HUDEP-2 (cell line): ENCODE measurements at regions not wholly inside any gene's neighbourhood (a gene's known extent, or its start where the extent isn't known, plus 50 kb on each side); places are given as distances from the start of the nearest gene placed in this dataset.

Source experiments
- DNase-seq, 76 experiments: peaks; one replicate each; lab custom pipeline; 2025; ENCODE audit not compliant: unreplicated experiment in 76 of 76; lab: John Stamatoyannopoulos, UW

DNA sequence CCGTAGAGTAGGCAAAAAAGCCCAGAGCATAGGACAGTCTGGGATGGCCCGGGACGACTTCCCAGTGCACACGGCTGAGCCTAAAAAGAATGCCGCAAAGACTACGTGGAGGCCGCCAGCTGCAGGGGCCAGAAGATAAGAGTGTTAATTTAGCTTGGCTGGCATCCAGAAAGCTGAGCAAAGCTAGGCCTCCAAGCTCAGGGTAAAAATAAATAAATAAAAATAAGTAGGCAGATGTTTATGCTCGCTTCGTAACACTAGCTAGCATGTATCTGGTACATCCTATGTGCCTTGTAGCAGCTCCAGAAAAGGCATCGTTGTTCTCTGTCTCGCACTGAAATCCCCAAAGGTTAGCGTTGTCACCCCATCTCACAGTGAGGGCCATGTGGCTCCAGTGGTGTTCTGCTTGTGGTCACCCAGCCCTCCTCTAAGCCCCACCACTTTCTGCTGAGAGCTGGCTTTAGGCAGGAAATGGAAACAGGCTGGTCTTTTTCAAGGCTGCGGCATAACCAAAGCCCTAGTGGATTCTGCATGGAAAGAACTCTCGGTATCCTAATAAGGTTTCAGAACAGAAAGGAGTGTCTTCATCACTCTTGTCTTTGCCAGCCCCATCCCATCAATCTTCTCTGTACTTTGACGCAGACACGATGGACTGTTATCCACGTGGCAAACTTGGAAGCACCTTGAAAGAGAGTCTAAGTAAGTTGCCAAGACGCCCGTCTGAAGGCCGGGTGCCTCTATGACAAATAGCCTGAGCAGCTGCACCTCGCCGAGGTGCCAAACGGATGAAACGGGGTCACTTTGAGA, 58.1 kb upstream of the MEF2A start:
- DNase-seq: peak in 15 of 76 experiments; percentile 1 to 28 (median 14)

DNA sequence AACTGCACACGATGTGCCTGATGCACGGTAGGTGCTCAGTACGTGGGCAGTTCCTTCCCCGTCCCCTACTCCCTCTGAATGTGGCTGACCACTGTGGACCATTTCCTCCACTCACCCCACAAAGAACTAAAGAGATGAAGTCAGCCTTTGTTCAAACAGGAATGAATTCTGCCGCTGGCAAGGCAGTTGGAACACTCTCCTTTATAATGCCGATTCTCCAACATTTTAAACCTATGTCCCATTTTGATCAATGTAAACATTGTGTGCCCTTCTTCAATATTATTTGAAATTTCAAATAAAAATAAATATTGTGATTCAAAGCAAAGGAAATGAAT, 57.5 kb upstream of the MEF2A start:
- DNase-seq: no peak

DNA sequence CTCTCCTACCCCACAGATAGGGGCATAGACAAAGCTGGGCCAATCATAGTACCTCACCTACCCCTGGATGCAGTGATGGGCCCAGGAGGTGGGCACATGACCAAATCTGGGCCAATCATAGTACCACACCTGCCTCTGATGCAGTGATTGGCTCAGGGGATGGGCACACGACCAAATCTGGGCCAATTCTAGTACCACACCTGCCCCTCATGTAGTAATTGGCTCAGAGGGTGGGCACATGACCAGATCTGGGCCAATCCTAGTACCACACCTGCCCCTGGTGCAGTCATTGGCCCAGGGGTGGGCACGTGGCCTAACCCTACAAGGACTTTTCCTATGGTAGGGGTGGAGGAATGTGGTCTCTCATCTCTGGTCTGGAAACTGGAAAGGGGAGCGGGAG, 56.9 kb upstream of the MEF2A start:
- no peak for DNase-seq

DNA sequence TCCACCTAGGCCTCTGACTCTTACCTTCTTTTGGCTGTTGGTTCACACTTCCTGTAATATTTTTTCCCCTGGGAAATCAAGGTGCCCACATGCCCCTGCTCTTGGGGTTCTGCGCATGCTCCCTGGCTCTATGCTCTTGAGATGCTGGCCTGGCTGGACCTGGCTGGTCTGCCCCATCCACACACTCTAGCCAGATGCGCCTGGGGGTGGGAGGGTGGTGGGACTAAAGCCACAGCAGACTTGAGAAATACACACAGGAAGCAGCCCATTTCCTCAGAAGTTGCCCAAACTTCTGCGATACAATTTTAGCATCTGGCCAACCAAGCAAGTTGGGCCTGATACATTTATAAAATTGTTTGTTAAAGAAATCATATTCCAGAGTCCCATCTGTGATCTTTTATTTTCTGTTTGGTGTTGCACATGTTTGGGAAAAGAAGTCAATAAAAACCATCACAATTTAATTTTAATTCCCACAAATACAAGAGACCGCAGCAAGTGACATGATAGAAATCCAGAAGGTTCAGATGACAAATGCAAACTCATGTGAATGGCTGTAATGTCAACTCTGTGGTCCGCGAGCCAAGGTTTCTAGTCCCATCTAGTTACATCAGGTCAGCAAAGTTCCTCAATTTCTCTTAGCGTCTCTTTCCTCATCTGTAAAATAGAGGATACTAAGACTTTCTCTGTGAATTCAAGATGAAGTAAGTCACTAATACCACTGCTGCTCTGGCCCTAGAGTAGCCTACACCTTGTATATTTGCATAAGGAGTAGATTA, 55.9 kb upstream of the MEF2A start:
- DNase-seq: no peak

- no peak for DNase-seq
These were observed 54.3 kb upstream of the MEF2A start for GRCh38 chr15:99511531-99511865.

DNA sequence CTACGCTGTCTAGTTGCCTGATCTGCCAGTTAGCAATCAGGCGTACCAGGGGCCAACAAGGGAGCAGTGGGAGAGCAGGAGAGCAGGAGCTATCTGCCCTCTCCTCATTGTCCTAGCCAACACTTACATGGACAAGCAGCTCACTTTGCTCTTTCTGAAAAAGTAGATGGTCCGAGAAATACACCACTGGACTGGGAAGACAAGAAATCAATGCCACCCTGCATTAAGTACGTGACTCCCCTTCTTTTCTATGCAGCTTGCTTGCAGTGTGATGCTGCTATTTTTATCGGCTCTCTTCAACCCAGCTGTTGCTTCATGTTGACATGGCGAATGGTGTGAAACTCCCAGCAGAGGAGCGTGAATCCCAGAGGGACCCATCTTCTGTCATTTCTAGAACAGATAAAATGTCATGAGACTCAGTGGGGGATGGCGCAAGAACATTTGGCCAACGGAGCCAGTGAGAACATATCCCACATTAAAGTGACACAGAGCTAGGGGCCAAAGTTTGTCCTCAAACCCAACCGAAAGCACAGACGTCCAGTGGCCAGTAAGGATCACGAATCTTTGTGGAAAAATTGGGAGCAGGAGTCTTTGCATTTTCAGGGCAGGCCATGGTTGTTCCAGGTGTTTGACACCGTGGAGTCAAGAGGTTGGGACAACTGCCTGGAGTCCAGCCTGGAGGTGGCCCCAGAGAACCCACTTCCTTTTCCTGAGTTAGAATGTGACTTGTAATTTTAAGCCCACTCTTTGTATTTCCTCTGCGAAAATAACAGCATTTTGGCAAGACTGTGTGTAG, 53.7 kb upstream of the MEF2A start:
- no peak for DNase-seq

DNA sequence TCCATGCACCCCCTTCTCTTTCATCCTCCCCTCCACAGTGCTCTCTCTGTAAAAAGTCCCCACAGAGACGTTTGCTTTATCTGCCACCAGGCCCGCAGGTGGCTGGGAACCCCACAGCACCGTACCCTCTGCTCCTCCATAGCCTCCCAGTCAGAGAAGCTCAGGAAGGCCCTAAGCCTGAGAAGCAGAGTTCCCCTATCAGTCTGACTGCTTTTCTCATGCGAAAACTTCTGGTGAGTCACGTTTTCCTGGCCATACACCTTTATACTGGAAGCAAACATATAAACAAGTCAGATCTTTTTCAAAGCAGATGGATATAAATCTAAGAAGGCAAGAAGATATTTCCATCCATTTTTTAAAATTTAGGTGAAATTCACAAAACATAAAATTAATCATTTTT, 51.5 kb upstream of the MEF2A start:
- DNase-seq: no peak
